ENCODE measurements at regions not wholly inside any gene's neighbourhood (a gene's known extent, or its start where the extent isn't known, plus 50 kb on each side); places are given as distances from the start of the nearest gene placed in this dataset.

GRCh38 chr3:152620395-152620794, 214.5 kb upstream of the P2RY1 start:
- Histone ChIP-seq H3K36me3 (ENCODE audit: control insufficient read depth in 4 of 4, insufficient read depth in 4 of 4, low read length in 3 of 4) (no peaks in the 10 kb centered on the region), H3K27me3 (replicated peaks in 2 of 5; ENCODE audit: control insufficient read depth in 4 of 5, insufficient read depth in 5 of 5, low read length in 4 of 5) (no peaks in the 10 kb centered on the region), H3K4me1 (ENCODE audit: control extremely low read depth in 1 of 4, control insufficient read depth in 4 of 4, insufficient read depth in 4 of 4, low read length in 3 of 4) (peaks cover 0 to 10% (median 4%) of the 10 kb centered on the region in 4 experiments), H3K9me3 (ENCODE audit: control extremely low read depth in 1 of 5, control insufficient read depth in 4 of 5, insufficient read depth in 2 of 5, low read depth in 1 of 5, low read length in 4 of 5) (peaks cover 0 to under 1% (median 0%) of the 10 kb centered on the region in 5 experiments), H3K27ac (ENCODE audit: insufficient read depth in 1 of 2, low read depth in 1 of 2, low read length in 2 of 2, poor library complexity in 1 of 2, severe bottlenecking in 2 of 2) (no peak overlapping the region), H3K4me3 (ENCODE audit: control insufficient read depth in 1 of 7, extremely low read depth in 1 of 7, insufficient read depth in 4 of 7, low read depth in 2 of 7, low read length in 6 of 7) (no peak overlapping the region)
- DNase-seq = no peak
- 100% methylated on average over 1 of the region's 3 CpGs for WGBS (ENCODE audit: insufficient coverage)
- CTCF ChIA-PET = no interaction called here
- POLR2A ChIA-PET = no interaction called here

- 100% methylated on average over 7 of the region's 8 CpGs for WGBS (ENCODE audit: insufficient coverage)
- Histone ChIP-seq H3K27me3 (replicated peaks in 2 of 5; ENCODE audit: control insufficient read depth in 4 of 5, insufficient read depth in 5 of 5, low read length in 4 of 5) (no peaks in the 10 kb centered on the region), H3K4me3 (ENCODE audit: control insufficient read depth in 1 of 7, extremely low read depth in 1 of 7, insufficient read depth in 4 of 7, low read depth in 2 of 7, low read length in 6 of 7) (no peak overlapping the region), H3K36me3 (ENCODE audit: control insufficient read depth in 4 of 4, insufficient read depth in 4 of 4, low read length in 3 of 4) (no peaks in the 10 kb centered on the region), H3K9me3 (ENCODE audit: control extremely low read depth in 1 of 5, control insufficient read depth in 4 of 5, insufficient read depth in 2 of 5, low read depth in 1 of 5, low read length in 4 of 5) (no peaks in the 10 kb centered on the region), H3K4me1 (ENCODE audit: control extremely low read depth in 1 of 4, control insufficient read depth in 4 of 4, insufficient read depth in 4 of 4, low read length in 3 of 4) (peaks cover 0 to 10% (median 4%) of the 10 kb centered on the region in 4 experiments), H3K27ac (ENCODE audit: insufficient read depth in 1 of 2, low read depth in 1 of 2, low read length in 2 of 2, poor library complexity in 1 of 2, severe bottlenecking in 2 of 2) (no peak overlapping the region)
- POLR2A ChIA-PET = no interaction called here
- CTCF ChIA-PET = interaction anchor here (1.4 kb wide), 1 partner anchor 10 kb away, joined by 3 read pairs; no protein-coding TSS in a partner anchor
- DNase-seq = no peak
Observed at GRCh38 chr3:152621006-152621868, 213.7 kb upstream of the P2RY1 start.

- H3K27ac ChIP-seq (ENCODE audit: insufficient read depth in 1 of 2, low read depth in 1 of 2, low read length in 2 of 2, poor library complexity in 1 of 2, severe bottlenecking in 2 of 2) = no peak overlapping the region
- ChIA-PET CTCF (interaction anchor here (0.8 to 1.4 kb wide), 2 partner anchors 9 to 48 kb away, joined by 3 read pairs; no protein-coding TSS in a partner anchor), POLR2A (no interaction called here)
- no peaks in the 10 kb centered on the region for H3K9me3 ChIP-seq (ENCODE audit: control extremely low read depth in 1 of 5, control insufficient read depth in 4 of 5, insufficient read depth in 2 of 5, low read depth in 1 of 5, low read length in 4 of 5)
- H3K4me1 ChIP-seq (ENCODE audit: control extremely low read depth in 1 of 4, control insufficient read depth in 4 of 4, insufficient read depth in 4 of 4, low read length in 3 of 4) = peaks cover 0 to 11% (median 5%) of the 10 kb centered on the region in 4 experiments
- no peak for DNase-seq
- no peaks in the 10 kb centered on the region for H3K27me3 ChIP-seq (replicated peaks in 2 of 5; ENCODE audit: control insufficient read depth in 4 of 5, insufficient read depth in 5 of 5, low read length in 4 of 5)
- H3K36me3 ChIP-seq (ENCODE audit: control insufficient read depth in 4 of 4, insufficient read depth in 4 of 4, low read length in 3 of 4) = no peaks in the 10 kb centered on the region
- H3K4me3 ChIP-seq (ENCODE audit: control insufficient read depth in 1 of 7, extremely low read depth in 1 of 7, insufficient read depth in 4 of 7, low read depth in 2 of 7, low read length in 6 of 7) = no peak overlapping the region
- 100% methylated on average over 3 of the region's 4 CpGs for WGBS (ENCODE audit: insufficient coverage)
Observed at GRCh38 chr3:152621967-152622810, 212.7 kb upstream of the P2RY1 start.

GRCh38 chr3:152622811-152623167, 212.1 kb upstream of the P2RY1 start:
- Histone ChIP-seq H3K4me1 (ENCODE audit: control extremely low read depth in 1 of 4, control insufficient read depth in 4 of 4, insufficient read depth in 4 of 4, low read length in 3 of 4) (peaks cover 0 to 11% (median 5%) of the 10 kb centered on the region in 4 experiments), H3K27ac (ENCODE audit: insufficient read depth in 1 of 2, low read depth in 1 of 2, low read length in 2 of 2, poor library complexity in 1 of 2, severe bottlenecking in 2 of 2) (no peak overlapping the region), H3K4me3 (ENCODE audit: control insufficient read depth in 1 of 7, extremely low read depth in 1 of 7, insufficient read depth in 4 of 7, low read depth in 2 of 7, low read length in 6 of 7) (no peak overlapping the region), H3K36me3 (ENCODE audit: control insufficient read depth in 4 of 4, insufficient read depth in 4 of 4, low read length in 3 of 4) (no peaks in the 10 kb centered on the region), H3K27me3 (replicated peaks in 2 of 5; ENCODE audit: control insufficient read depth in 4 of 5, insufficient read depth in 5 of 5, low read length in 4 of 5) (no peaks in the 10 kb centered on the region), H3K9me3 (ENCODE audit: control extremely low read depth in 1 of 5, control insufficient read depth in 4 of 5, insufficient read depth in 2 of 5, low read depth in 1 of 5, low read length in 4 of 5) (no peaks in the 10 kb centered on the region)
- DNase-seq = peak in 1 of 3 donors; percentile 6
- WGBS (ENCODE audit: insufficient coverage) = no CpG with 5 or more reads among the region's 2 CpGs
- ChIA-PET POLR2A (no interaction called here), CTCF (interaction anchor here (0.8 kb wide), 1 partner anchor 49 kb away, joined by 3 read pairs; no protein-coding TSS in a partner anchor)

- no peak overlapping the region for H3K27ac ChIP-seq (ENCODE audit: insufficient read depth in 1 of 2, low read depth in 1 of 2, low read length in 2 of 2, poor library complexity in 1 of 2, severe bottlenecking in 2 of 2)
- H3K4me1 ChIP-seq (ENCODE audit: control extremely low read depth in 1 of 4, control insufficient read depth in 4 of 4, insufficient read depth in 4 of 4, low read length in 3 of 4) = peaks cover 0 to 11% (median 5%) of the 10 kb centered on the region in 4 experiments
- H3K27me3 ChIP-seq (replicated peaks in 2 of 5; ENCODE audit: control insufficient read depth in 4 of 5, insufficient read depth in 5 of 5, low read length in 4 of 5) = no peaks in the 10 kb centered on the region
- CTCF ChIA-PET = no interaction called here
- no peaks in the 10 kb centered on the region for H3K9me3 ChIP-seq (ENCODE audit: control extremely low read depth in 1 of 5, control insufficient read depth in 4 of 5, insufficient read depth in 2 of 5, low read depth in 1 of 5, low read length in 4 of 5)
- WGBS (ENCODE audit: insufficient coverage) = 100% methylated on average over 1 of the region's 5 CpGs
- H3K4me3 ChIP-seq (ENCODE audit: control insufficient read depth in 1 of 7, extremely low read depth in 1 of 7, insufficient read depth in 4 of 7, low read depth in 2 of 7, low read length in 6 of 7) = no peak overlapping the region
- DNase-seq = peak in 2 of 3 donors; percentile 33 to 40
- POLR2A ChIA-PET = no interaction called here
- no peaks in the 10 kb centered on the region for H3K36me3 ChIP-seq (ENCODE audit: control insufficient read depth in 4 of 4, insufficient read depth in 4 of 4, low read length in 3 of 4)
Observed at GRCh38 chr3:152623286-152623911, 211.5 kb upstream of the P2RY1 start.

GRCh38 chr3:152626226-152626625, 208.7 kb upstream of the P2RY1 start:
- ChIA-PET CTCF (no interaction called here), POLR2A (no interaction called here)
- no peak for DNase-seq
- H3K4me1 ChIP-seq (ENCODE audit: control extremely low read depth in 1 of 4, control insufficient read depth in 4 of 4, insufficient read depth in 4 of 4, low read length in 3 of 4) = peaks cover 0 to 11% (median 5%) of the 10 kb centered on the region in 4 experiments
- no peak overlapping the region for H3K27ac ChIP-seq (ENCODE audit: insufficient read depth in 1 of 2, low read depth in 1 of 2, low read length in 2 of 2, poor library complexity in 1 of 2, severe bottlenecking in 2 of 2)
- H3K9me3 ChIP-seq (ENCODE audit: control extremely low read depth in 1 of 5, control insufficient read depth in 4 of 5, insufficient read depth in 2 of 5, low read depth in 1 of 5, low read length in 4 of 5) = peaks cover 0 to 3% (median 0%) of the 10 kb centered on the region in 5 experiments
- WGBS (ENCODE audit: insufficient coverage) = 100% methylated on average over 2 of the region's 4 CpGs
- no peaks in the 10 kb centered on the region for H3K27me3 ChIP-seq (replicated peaks in 2 of 5; ENCODE audit: control insufficient read depth in 4 of 5, insufficient read depth in 5 of 5, low read length in 4 of 5)
- no peak overlapping the region for H3K4me3 ChIP-seq (ENCODE audit: control insufficient read depth in 1 of 7, extremely low read depth in 1 of 7, insufficient read depth in 4 of 7, low read depth in 2 of 7, low read length in 6 of 7)
- no peaks in the 10 kb centered on the region for H3K36me3 ChIP-seq (ENCODE audit: control insufficient read depth in 4 of 4, insufficient read depth in 4 of 4, low read length in 3 of 4)
